CD4-positive, alpha-beta T cell (primary cell): ENCODE measurements at regions not wholly inside any gene's neighbourhood (a gene's known extent, or its start where the extent isn't known, plus 50 kb on each side); places are given as distances from the start of the nearest gene placed in this dataset.

Source experiments
- ATAC-seq: fragments of 200-7000 bp; cut with Tn5 transposase; one replicate; pipeline ENCODE4 v1.10.0; 2022; ENCODE audit warnings: mild to moderate bottlenecking; ENCODE audit not compliant: poor library complexity
- CTCF ChIA-PET: fragments of 350-600 bp; sonication (Branson Sonifier 250); formaldehyde crosslinking; loops from one replicate; lab custom pipeline; 2021; ENCODE audit warnings: antibody characterized with exemption, inconsistent platforms; lab: Charles Lee
- POLR2A ChIA-PET: fragments of 350-600 bp; sonication (Branson Sonifier 250); formaldehyde crosslinking; loops from one replicate; lab custom pipeline; 2021; ENCODE audit warnings: antibody characterized with exemption, inconsistent platforms; lab: Charles Lee
- DNase-seq, 14 experiments: peaks; one replicate each; pipeline ENCODE4 v3.0.0-alpha.2; 2013 to 2020; ENCODE audit warnings: mixed read lengths in 2 of 14
- H3K27ac ChIP-seq, 2 donors: one replicate each; pipeline versions ENCODE4 v1.5.1 to v1.7.0; 2013; ENCODE audit warnings: low read length in 2 of 2, low read depth in 1 of 2, mild to moderate bottlenecking in 1 of 2
- H3K27me3 ChIP-seq, 2 experiments: 1 replicate in 1 of 2; 2 replicates in 1 of 2; pipeline versions ENCODE4 v1.6.1 to v1.7.0; 2013; ENCODE audit warnings: low read length in 2 of 2, control low read depth in 1 of 2, mild to moderate bottlenecking in 1 of 2, moderate library complexity in 1 of 2; ENCODE audit not compliant: insufficient read depth in 2 of 2, control insufficient read depth in 1 of 2
- H3K36me3 ChIP-seq: one replicate; pipeline ENCODE4 v1.6.1; 2013; ENCODE audit warnings: low read length, control low read depth; ENCODE audit not compliant: insufficient read depth
- H3K4me1 ChIP-seq: one replicate; pipeline ENCODE4 v1.6.1; 2013; ENCODE audit warnings: low read length, control low read depth; ENCODE audit not compliant: insufficient read depth
- H3K4me3 ChIP-seq: one replicate; pipeline ENCODE4 v1.5.1; 2013; ENCODE audit warnings: mild to moderate bottlenecking, low read length, moderate library complexity
- H3K9me3 ChIP-seq, 2 experiments: 1 replicate in 1 of 2; 2 replicates in 1 of 2; pipeline versions ENCODE4 v1.6.1 to v1.7.0; 2013; ENCODE audit warnings: low read length in 2 of 2, mild to moderate bottlenecking in 2 of 2, control low read depth in 1 of 2, moderate library complexity in 1 of 2; ENCODE audit not compliant: control insufficient read depth in 1 of 2, insufficient read depth in 1 of 2
- H3K27ac Mint-ChIP-seq: one replicate; pipeline ENCODE4 v1.8.0; 2020; ENCODE audit warnings: mixed read lengths
- H3K27me3 Mint-ChIP-seq: one replicate; pipeline ENCODE4 v1.8.0; 2021; ENCODE audit warnings: mixed read lengths
- H3K36me3 Mint-ChIP-seq: one replicate; pipeline ENCODE4 v1.8.0; 2021; ENCODE audit warnings: low read depth, mixed read lengths
- H3K4me1 Mint-ChIP-seq: one replicate; pipeline ENCODE4 v1.8.0; 2021; ENCODE audit warnings: low read depth, mixed read lengths
- H3K4me3 Mint-ChIP-seq: one replicate; pipeline ENCODE4 v1.8.0; 2020; ENCODE audit warnings: mild to moderate bottlenecking, mixed read lengths
- H3K9me3 Mint-ChIP-seq: one replicate; pipeline ENCODE4 v1.8.0; 2020; ENCODE audit warnings: mixed read lengths
- intact Hi-C, 2 experiments: fragments of 100-400 bp; cut with DNase I in 1 of 2; cut with micrococcal nuclease in 1 of 2; formaldehyde crosslinking; loops; one replicate each; pipeline versions ENCODE4 v1.15.1 to v1.9.0; 2023 to 2025; cut with DNase I, micrococcal nuclease
- TF ChIP-seq, protein P1 (sequence below): fragments of 200-600 bp; IDR thresholded peaks from one replicate; pipeline ENCODE4 v1.8.0; 2022; ENCODE audit warnings: antibody characterized with exemption, mild to moderate bottlenecking

- H3K4me1 Mint-ChIP-seq = no peaks in the 10 kb centered on the region
- Histone ChIP-seq H3K27ac (no peak overlapping the region), H3K27me3 (no peaks in the 10 kb centered on the region), H3K4me3 (no peak overlapping the region), H3K9me3 (no peaks in the 10 kb centered on the region), H3K36me3 (no peaks in the 10 kb centered on the region), H3K4me1 (no peaks in the 10 kb centered on the region)
- CTCF ChIA-PET = no interaction called here
- POLR2A ChIA-PET = no interaction called here
- no peak for DNase-seq
- H3K36me3 Mint-ChIP-seq = no peaks in the 10 kb centered on the region
- ATAC-seq = no peak
- TF ChIP-seq, protein P1, sequence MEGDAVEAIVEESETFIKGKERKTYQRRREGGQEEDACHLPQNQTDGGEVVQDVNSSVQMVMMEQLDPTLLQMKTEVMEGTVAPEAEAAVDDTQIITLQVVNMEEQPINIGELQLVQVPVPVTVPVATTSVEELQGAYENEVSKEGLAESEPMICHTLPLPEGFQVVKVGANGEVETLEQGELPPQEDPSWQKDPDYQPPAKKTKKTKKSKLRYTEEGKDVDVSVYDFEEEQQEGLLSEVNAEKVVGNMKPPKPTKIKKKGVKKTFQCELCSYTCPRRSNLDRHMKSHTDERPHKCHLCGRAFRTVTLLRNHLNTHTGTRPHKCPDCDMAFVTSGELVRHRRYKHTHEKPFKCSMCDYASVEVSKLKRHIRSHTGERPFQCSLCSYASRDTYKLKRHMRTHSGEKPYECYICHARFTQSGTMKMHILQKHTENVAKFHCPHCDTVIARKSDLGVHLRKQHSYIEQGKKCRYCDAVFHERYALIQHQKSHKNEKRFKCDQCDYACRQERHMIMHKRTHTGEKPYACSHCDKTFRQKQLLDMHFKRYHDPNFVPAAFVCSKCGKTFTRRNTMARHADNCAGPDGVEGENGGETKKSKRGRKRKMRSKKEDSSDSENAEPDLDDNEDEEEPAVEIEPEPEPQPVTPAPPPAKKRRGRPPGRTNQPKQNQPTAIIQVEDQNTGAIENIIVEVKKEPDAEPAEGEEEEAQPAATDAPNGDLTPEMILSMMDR = no peak
- intact Hi-C loops = no loop called here
- no peak overlapping the region for H3K4me3 Mint-ChIP-seq
- H3K9me3 Mint-ChIP-seq = peaks cover 4% of the 10 kb centered on the region
- H3K27me3 Mint-ChIP-seq = no peaks in the 10 kb centered on the region
- no peak overlapping the region for H3K27ac Mint-ChIP-seq
Observed at GRCh38 chr2:163207693-163208370, 369.3 kb upstream of the KCNH7 start.

GRCh38 chr2:163205589-163206254 lies 367.2 kb upstream of the KCNH7 start:
- Histone ChIP-seq H3K9me3 (no peaks in the 10 kb centered on the region), H3K4me3 (no peak overlapping the region), H3K27me3 (no peaks in the 10 kb centered on the region), H3K36me3 (no peaks in the 10 kb centered on the region), H3K27ac (no peak overlapping the region), H3K4me1 (no peaks in the 10 kb centered on the region)
- Mint-ChIP-seq H3K36me3 (no peaks in the 10 kb centered on the region), H3K4me1 (no peaks in the 10 kb centered on the region), H3K27ac (no peak overlapping the region), H3K4me3 (no peak overlapping the region), H3K9me3 (peaks cover 2% of the 10 kb centered on the region), H3K27me3 (no peaks in the 10 kb centered on the region)
- ChIA-PET POLR2A (no interaction called here), CTCF (no interaction called here)
- intact Hi-C loops = no loop called here
- ATAC-seq (no peak), DNase-seq (no peak)
- TF ChIP-seq, protein P1 = no peak

- intact Hi-C loops = no loop called here
- no peak overlapping the region for H3K4me3 ChIP-seq
- H3K4me1 ChIP-seq = no peaks in the 10 kb centered on the region
- no peaks in the 10 kb centered on the region for H3K9me3 ChIP-seq
- DNase-seq (no peak), ATAC-seq (no peak)
- Mint-ChIP-seq H3K4me3 (no peak overlapping the region), H3K4me1 (no peaks in the 10 kb centered on the region), H3K27me3 (no peaks in the 10 kb centered on the region), H3K9me3 (no peaks in the 10 kb centered on the region), H3K36me3 (no peaks in the 10 kb centered on the region), H3K27ac (no peak overlapping the region)
- no peaks in the 10 kb centered on the region for H3K36me3 ChIP-seq
- TF ChIP-seq, protein P1 = no peak
- ChIA-PET CTCF (no interaction called here), POLR2A (no interaction called here)
- no peak overlapping the region for H3K27ac ChIP-seq
- no peaks in the 10 kb centered on the region for H3K27me3 ChIP-seq
Observed at GRCh38 chr2:163200741-163201140, 362.2 kb upstream of the KCNH7 start.
